ENCODE measurements at regions not wholly inside any gene's neighbourhood (a gene's known extent, or its start where the extent isn't known, plus 50 kb on each side); places are given as distances from the start of the nearest gene placed in this dataset.

- intact Hi-C loops (cut with DNase I), result no loop called here
- Histone ChIP-seq H3K27ac (no peak overlapping the region), H3K4me3 (no peak overlapping the region), H3K4me1 (replicated peaks) (no peaks in the 10 kb centered on the region), H3K9me3 (no peaks in the 10 kb centered on the region), H3K36me3 (no peaks in the 10 kb centered on the region), H3K27me3 (replicated peaks; ENCODE audit: insufficient read depth) (peaks cover 11% of the 10 kb centered on the region)
- no peak for TF ChIP-seq POLR2AphosphoS5 (IDR thresholded peaks at IDR 0.05)
- TF ChIP-seq, protein P1, sequence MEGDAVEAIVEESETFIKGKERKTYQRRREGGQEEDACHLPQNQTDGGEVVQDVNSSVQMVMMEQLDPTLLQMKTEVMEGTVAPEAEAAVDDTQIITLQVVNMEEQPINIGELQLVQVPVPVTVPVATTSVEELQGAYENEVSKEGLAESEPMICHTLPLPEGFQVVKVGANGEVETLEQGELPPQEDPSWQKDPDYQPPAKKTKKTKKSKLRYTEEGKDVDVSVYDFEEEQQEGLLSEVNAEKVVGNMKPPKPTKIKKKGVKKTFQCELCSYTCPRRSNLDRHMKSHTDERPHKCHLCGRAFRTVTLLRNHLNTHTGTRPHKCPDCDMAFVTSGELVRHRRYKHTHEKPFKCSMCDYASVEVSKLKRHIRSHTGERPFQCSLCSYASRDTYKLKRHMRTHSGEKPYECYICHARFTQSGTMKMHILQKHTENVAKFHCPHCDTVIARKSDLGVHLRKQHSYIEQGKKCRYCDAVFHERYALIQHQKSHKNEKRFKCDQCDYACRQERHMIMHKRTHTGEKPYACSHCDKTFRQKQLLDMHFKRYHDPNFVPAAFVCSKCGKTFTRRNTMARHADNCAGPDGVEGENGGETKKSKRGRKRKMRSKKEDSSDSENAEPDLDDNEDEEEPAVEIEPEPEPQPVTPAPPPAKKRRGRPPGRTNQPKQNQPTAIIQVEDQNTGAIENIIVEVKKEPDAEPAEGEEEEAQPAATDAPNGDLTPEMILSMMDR (IDR thresholded peaks at IDR 0.05), result no peak
- no peak for TF ChIP-seq POLR2A (IDR thresholded peaks at IDR 0.05)
- no peak for DNase-seq (ENCODE audit: low spot score)
- WGBS, result 37% methylated on average over 5 of the region's 5 CpGs
Measured at GRCh38 chr17:79269620-79270019, 195.0 kb downstream of the ENGASE start.

DNA sequence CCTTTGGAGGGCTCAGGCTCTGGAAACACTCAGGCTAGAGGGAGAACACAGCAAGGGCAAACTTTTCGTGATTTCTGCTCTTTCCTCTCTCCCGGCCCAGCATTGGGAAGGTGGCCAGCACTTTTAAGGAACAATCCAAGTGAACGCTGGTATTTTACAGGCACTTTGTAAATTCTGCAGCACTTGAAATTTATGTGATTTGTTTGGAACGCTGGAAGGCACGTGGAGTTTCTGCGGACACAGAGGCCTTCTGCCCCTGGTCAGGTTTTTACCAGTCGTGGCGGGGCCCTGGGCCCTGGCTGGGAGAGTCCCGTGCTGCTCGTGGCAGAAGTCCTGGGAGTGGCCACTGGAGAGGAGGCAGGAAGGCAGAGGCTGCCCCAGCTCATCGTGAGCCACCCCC is 188.6 kb downstream of the ENGASE start:
- no peak for DNase-seq (ENCODE audit: low spot score)
- Histone ChIP-seq H3K4me3 (no peak overlapping the region), H3K36me3 (no peaks in the 10 kb centered on the region), H3K27me3 (replicated peaks; ENCODE audit: insufficient read depth) (peaks cover 15% of the 10 kb centered on the region), H3K4me1 (replicated peaks) (no peaks in the 10 kb centered on the region), H3K27ac (no peak overlapping the region), H3K9me3 (no peaks in the 10 kb centered on the region)
- 10% methylated on average over 10 of the region's 11 CpGs for WGBS
- TF ChIP-seq, protein P1 (IDR thresholded peaks at IDR 0.05), result no peak
- intact Hi-C loops (cut with DNase I), result no loop called here

GRCh38 chr17:79262624-79263023 is 188.0 kb downstream of the ENGASE start:
- H3K36me3 ChIP-seq, result no peaks in the 10 kb centered on the region
- H3K27me3 ChIP-seq (replicated peaks; ENCODE audit: insufficient read depth), result peaks cover 15% of the 10 kb centered on the region
- DNase-seq (ENCODE audit: low spot score), result no peak
- H3K4me3 ChIP-seq, result no peak overlapping the region
- H3K4me1 ChIP-seq (replicated peaks), result no peaks in the 10 kb centered on the region
- TF ChIP-seq POLR2AphosphoS5 (IDR thresholded peaks at IDR 0.05), result no peak
- TF ChIP-seq, protein P1 (IDR thresholded peaks at IDR 0.05), result no peak
- no peak for TF ChIP-seq POLR2A (IDR thresholded peaks at IDR 0.05)
- WGBS, result 85% methylated on average over 5 of the region's 6 CpGs
- H3K27ac ChIP-seq, result no peak overlapping the region
- no peaks in the 10 kb centered on the region for H3K9me3 ChIP-seq
- intact Hi-C loops (cut with DNase I), result no loop called here

DNA sequence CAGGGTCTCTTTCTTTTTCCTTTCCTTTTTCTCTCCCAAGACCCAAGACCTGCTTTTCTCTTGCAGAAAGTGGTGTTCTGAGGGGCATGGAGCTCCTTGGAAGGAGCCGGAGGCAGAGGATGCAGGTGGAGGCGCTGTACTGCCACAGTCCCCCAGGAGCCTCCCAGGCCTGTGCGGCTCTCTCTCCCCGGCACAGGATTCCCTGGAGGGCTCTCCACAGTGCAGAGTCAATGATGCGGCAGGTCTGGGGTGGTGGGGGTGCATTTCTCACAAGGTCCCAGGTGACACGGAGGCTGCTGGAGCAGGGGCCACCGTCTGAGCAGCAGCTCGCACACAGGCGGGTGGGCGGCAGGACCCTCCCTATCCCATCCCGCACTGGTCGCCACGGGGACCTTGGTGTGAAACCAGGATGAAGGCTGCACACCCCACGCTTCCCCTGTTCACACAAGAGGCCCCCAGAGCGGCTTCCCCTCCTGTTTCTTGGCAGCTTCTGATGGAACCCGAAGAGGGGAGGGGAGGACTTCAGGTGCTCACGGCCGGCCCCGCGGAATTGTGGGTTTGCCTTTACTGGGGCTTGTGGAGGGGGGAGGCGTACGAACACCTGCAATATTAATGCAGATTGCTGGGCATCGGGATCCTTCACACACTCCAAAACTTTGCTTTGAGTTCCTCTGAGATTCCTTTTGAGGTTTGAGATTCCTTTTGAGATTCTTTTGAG is 186.9 kb downstream of the ENGASE start:
- WGBS, result 45% methylated on average over 22 of the region's 23 CpGs
- no peak overlapping the region for H3K4me3 ChIP-seq
- H3K27me3 ChIP-seq (replicated peaks; ENCODE audit: insufficient read depth), result peaks cover 8% of the 10 kb centered on the region
- H3K4me1 ChIP-seq (replicated peaks), result no peaks in the 10 kb centered on the region
- H3K36me3 ChIP-seq, result no peaks in the 10 kb centered on the region
- TF ChIP-seq, protein P1 (IDR thresholded peaks at IDR 0.05), result no peak
- TF ChIP-seq POLR2A (IDR thresholded peaks at IDR 0.05), result no peak
- TF ChIP-seq POLR2AphosphoS5 (IDR thresholded peaks at IDR 0.05), result no peak
- DNase-seq (ENCODE audit: low spot score), result no peak
- intact Hi-C loops (cut with DNase I), result no loop called here
- no peaks in the 10 kb centered on the region for H3K9me3 ChIP-seq
- H3K27ac ChIP-seq, result no peak overlapping the region

DNA sequence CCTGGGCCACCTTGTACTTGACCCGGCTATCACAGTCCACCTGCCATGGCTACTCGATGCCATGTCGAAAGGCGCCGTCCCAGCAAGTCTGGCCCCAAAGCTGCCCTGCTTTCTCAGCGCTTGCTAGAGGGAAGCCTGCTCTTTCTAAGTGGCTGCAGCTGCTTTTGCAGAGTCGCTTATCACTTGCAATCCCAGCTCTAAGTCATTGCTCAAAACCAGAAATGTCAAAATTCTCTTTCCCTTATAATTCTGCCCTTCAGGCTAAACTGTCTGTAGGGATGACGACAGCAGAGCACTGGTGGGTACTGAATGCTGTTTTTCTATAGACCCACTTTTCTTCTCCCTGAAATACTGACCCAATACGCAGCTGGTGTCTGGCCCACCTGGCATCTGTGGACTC is 184.2 kb downstream of the ENGASE start:
- Histone ChIP-seq H3K27me3 (replicated peaks; ENCODE audit: insufficient read depth) (peaks cover 8% of the 10 kb centered on the region), H3K27ac (no peak overlapping the region), H3K4me3 (no peak overlapping the region), H3K36me3 (no peaks in the 10 kb centered on the region), H3K4me1 (replicated peaks) (no peaks in the 10 kb centered on the region), H3K9me3 (no peaks in the 10 kb centered on the region)
- DNase-seq (ENCODE audit: low spot score), result no peak
- intact Hi-C loops (cut with DNase I), result no loop called here
- 82% methylated on average over 9 of the region's 9 CpGs for WGBS
- TF ChIP-seq POLR2AphosphoS5 (IDR thresholded peaks at IDR 0.05), result no peak
- TF ChIP-seq, protein P1 (IDR thresholded peaks at IDR 0.05), result no peak
- no peak for TF ChIP-seq POLR2A (IDR thresholded peaks at IDR 0.05)

Measured in prostate gland (tissue), 2 donors.